COLO668 (cell line): ENCODE measurements at regions not wholly inside any gene's neighbourhood (a gene's known extent, or its start where the extent isn't known, plus 50 kb on each side); places are given as distances from the start of the nearest gene placed in this dataset.
A peak's percentile ranks its signal among the peaks of the same experiment; 100 is the strongest.
"Not testable (repeated sequence)": the region's sequence is repeated elsewhere in the genome, so short reads cannot be mapped to it uniquely, and the experiment has no call there.

Source experiments
- DNase-seq: peaks from one replicate; lab custom pipeline; 2025; ENCODE audit not compliant: unreplicated experiment; lab: John Stamatoyannopoulos, UW

GRCh38 chr18:1652018-1652417, 747.3 kb downstream of the ADCYAP1 start:
- no peak for DNase-seq

- DNase-seq = no peak
These were observed 749.2 kb downstream of the ADCYAP1 start for GRCh38 chr18:1653873-1654272.

GRCh38 chr18:1657876-1658275, 753.2 kb downstream of the ADCYAP1 start:
- DNase-seq = no peak

- peak; percentile 47 for DNase-seq
These were observed 754.4 kb downstream of the ADCYAP1 start for GRCh38 chr18:1658908-1659566.

- peak; percentile 68 for DNase-seq
These were observed 759.4 kb downstream of the ADCYAP1 start for GRCh38 chr18:1663879-1664705.

GRCh38 chr18:1665079-1665478, 760.4 kb downstream of the ADCYAP1 start:
- no peak for DNase-seq

GRCh38 chr18:1668279-1668678, 763.6 kb downstream of the ADCYAP1 start:
- DNase-seq = no peak

- DNase-seq = not testable (repeated sequence)
These were observed 767.0 kb downstream of the ADCYAP1 start for GRCh38 chr18:1671710-1672109.

- DNase-seq = no peak
These were observed 771.7 kb downstream of the ADCYAP1 start for GRCh38 chr18:1676387-1676786.

- no peak for DNase-seq
These were observed 775.4 kb downstream of the ADCYAP1 start for GRCh38 chr18:1680108-1680507.

GRCh38 chr18:1691863-1692262, 787.2 kb downstream of the ADCYAP1 start:
- DNase-seq = no peak

GRCh38 chr18:1708006-1708405, 803.3 kb downstream of the ADCYAP1 start:
- DNase-seq = no peak

GRCh38 chr18:1710114-1710513, 805.4 kb downstream of the ADCYAP1 start:
- DNase-seq = no peak

- DNase-seq = no peak
These were observed 827.5 kb downstream of the ADCYAP1 start for GRCh38 chr18:1732143-1732542.

GRCh38 chr18:1746131-1746530, 825.2 kb downstream of the METTL4 start:
- no peak for DNase-seq

- no peak for DNase-seq
These were observed 820.1 kb downstream of the METTL4 start for GRCh38 chr18:1751249-1751648.

- no peak for DNase-seq
These were observed 810.4 kb downstream of the METTL4 start for GRCh38 chr18:1760901-1761300.

GRCh38 chr18:1774261-1774660, 797.0 kb downstream of the METTL4 start:
- no peak for DNase-seq

GRCh38 chr18:1777843-1778242, 793.5 kb downstream of the METTL4 start:
- DNase-seq = no peak

- DNase-seq = no peak
These were observed 792.7 kb downstream of the METTL4 start for GRCh38 chr18:1778496-1779178.

GRCh38 chr18:1779587-1779986, 791.7 kb downstream of the METTL4 start:
- no peak for DNase-seq

GRCh38 chr18:1784113-1784512, 787.2 kb downstream of the METTL4 start:
- no peak for DNase-seq
